GM12875 (cell line): ENCODE measurements at regions not wholly inside any gene's neighbourhood (a gene's known extent, or its start where the extent isn't known, plus 50 kb on each side); places are given as distances from the start of the nearest gene placed in this dataset.

Source experiments
- H3K4me3 ChIP-seq: one replicate; pipeline ENCODE4 v1.5.1; 2011; ENCODE audit warnings: low read depth, low read length, control low read depth
- TF ChIP-seq, protein P1 (sequence below): IDR thresholded peaks from 2 replicates; pipeline ENCODE4 v1.5.1; 2011; ENCODE audit warnings: low read depth, mild to moderate bottlenecking, control low read depth, inconsistent platforms, low read length, moderate library complexity, borderline replicate concordance; ENCODE audit not compliant: insufficient read depth

- no peak overlapping the region for H3K4me3 ChIP-seq
- TF ChIP-seq, protein P1, sequence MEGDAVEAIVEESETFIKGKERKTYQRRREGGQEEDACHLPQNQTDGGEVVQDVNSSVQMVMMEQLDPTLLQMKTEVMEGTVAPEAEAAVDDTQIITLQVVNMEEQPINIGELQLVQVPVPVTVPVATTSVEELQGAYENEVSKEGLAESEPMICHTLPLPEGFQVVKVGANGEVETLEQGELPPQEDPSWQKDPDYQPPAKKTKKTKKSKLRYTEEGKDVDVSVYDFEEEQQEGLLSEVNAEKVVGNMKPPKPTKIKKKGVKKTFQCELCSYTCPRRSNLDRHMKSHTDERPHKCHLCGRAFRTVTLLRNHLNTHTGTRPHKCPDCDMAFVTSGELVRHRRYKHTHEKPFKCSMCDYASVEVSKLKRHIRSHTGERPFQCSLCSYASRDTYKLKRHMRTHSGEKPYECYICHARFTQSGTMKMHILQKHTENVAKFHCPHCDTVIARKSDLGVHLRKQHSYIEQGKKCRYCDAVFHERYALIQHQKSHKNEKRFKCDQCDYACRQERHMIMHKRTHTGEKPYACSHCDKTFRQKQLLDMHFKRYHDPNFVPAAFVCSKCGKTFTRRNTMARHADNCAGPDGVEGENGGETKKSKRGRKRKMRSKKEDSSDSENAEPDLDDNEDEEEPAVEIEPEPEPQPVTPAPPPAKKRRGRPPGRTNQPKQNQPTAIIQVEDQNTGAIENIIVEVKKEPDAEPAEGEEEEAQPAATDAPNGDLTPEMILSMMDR: no peak
Measured at GRCh38 chr11:100555931-100556330, 131.2 kb upstream of the ARHGAP42 start.

- no peak overlapping the region for H3K4me3 ChIP-seq
- TF ChIP-seq, protein P1: no peak
Measured at GRCh38 chr11:100556781-100557180, 130.3 kb upstream of the ARHGAP42 start.

- TF ChIP-seq, protein P1: no peak
- no peak overlapping the region for H3K4me3 ChIP-seq
Measured at GRCh38 chr11:100557830-100558611, 129.1 kb upstream of the ARHGAP42 start.

- no peak overlapping the region for H3K4me3 ChIP-seq
- TF ChIP-seq, protein P1: no peak
Measured at GRCh38 chr11:100560606-100561005, 126.5 kb upstream of the ARHGAP42 start.

GRCh38 chr11:100561323-100561722 is 125.8 kb upstream of the ARHGAP42 start:
- TF ChIP-seq, protein P1: no peak
- H3K4me3 ChIP-seq: no peak overlapping the region

GRCh38 chr11:100562128-100562527 is 125.0 kb upstream of the ARHGAP42 start:
- TF ChIP-seq, protein P1: no peak
- H3K4me3 ChIP-seq: no peak overlapping the region
